ENCODE measurements at regions not wholly inside any gene's neighbourhood (a gene's known extent, or its start where the extent isn't known, plus 50 kb on each side); places are given as distances from the start of the nearest gene placed in this dataset.
"Not testable (repeated sequence)": the region's sequence is repeated elsewhere in the genome, so short reads cannot be mapped to it uniquely, and the experiment has no call there.

GRCh38 chr20:53874104-53874503 is 196.3 kb downstream of the BCAS1 start:
- DNase-seq (ENCODE audit: low spot score) (no peak), ATAC-seq (no peak)
- intact Hi-C loops (cut with DNase I): no loop called here

- peak; percentile 5 for ATAC-seq
- intact Hi-C loops (cut with DNase I): no loop called here
- DNase-seq (ENCODE audit: low spot score): no peak
Measured at GRCh38 chr20:53873230-53873604, 197.2 kb downstream of the BCAS1 start.

- intact Hi-C loops (cut with DNase I): no loop called here
- ATAC-seq (peak; percentile 54), DNase-seq (ENCODE audit: low spot score) (no peak)
Measured at GRCh38 chr20:53872561-53873229, 197.7 kb downstream of the BCAS1 start.

- ATAC-seq: no peak
- intact Hi-C loops (cut with DNase I): no loop called here
- DNase-seq (ENCODE audit: low spot score): no peak
Measured at GRCh38 chr20:53872081-53872541, 198.3 kb downstream of the BCAS1 start.

- no peak for DNase-seq (ENCODE audit: low spot score)
- no peak for ATAC-seq
- intact Hi-C loops (cut with DNase I): no loop called here
Measured at GRCh38 chr20:53871541-53871940, 198.9 kb downstream of the BCAS1 start.

GRCh38 chr20:53870426-53871315 is 199.7 kb downstream of the BCAS1 start:
- DNase-seq (ENCODE audit: low spot score): no peak
- intact Hi-C loops (cut with DNase I): no loop called here
- ATAC-seq: no peak

- ATAC-seq (peak; percentile 83), DNase-seq (ENCODE audit: low spot score) (peak; percentile 72)
- intact Hi-C loops (cut with DNase I): no loop called here
Measured at GRCh38 chr20:53869466-53870258, 200.7 kb downstream of the BCAS1 start.

- DNase-seq (ENCODE audit: low spot score) (no peak), ATAC-seq (no peak)
- intact Hi-C loops (cut with DNase I): no loop called here
Measured at GRCh38 chr20:53867741-53868351, 202.5 kb downstream of the BCAS1 start.

GRCh38 chr20:53866794-53867740 is 203.3 kb downstream of the BCAS1 start:
- intact Hi-C loops (cut with DNase I): no loop called here
- ATAC-seq: peak; percentile 64
- DNase-seq (ENCODE audit: low spot score): no peak

- ATAC-seq: peak; percentile 86
- no peak for DNase-seq (ENCODE audit: low spot score)
- intact Hi-C loops (cut with DNase I): no loop called here
Measured at GRCh38 chr20:53865901-53866793, 204.2 kb downstream of the BCAS1 start.

- DNase-seq (ENCODE audit: low spot score); ATAC-seq; intact Hi-C loops (cut with DNase I): not testable (repeated sequence)
Measured at GRCh38 chr20:53864765-53865683, 205.4 kb downstream of the BCAS1 start.

GRCh38 chr20:53863923-53864641 is 206.3 kb downstream of the BCAS1 start:
- ATAC-seq; DNase-seq (ENCODE audit: low spot score); intact Hi-C loops (cut with DNase I): not testable (repeated sequence)

GRCh38 chr20:53863535-53863922 is 206.9 kb downstream of the BCAS1 start:
- intact Hi-C loops (cut with DNase I); DNase-seq (ENCODE audit: low spot score): not testable (repeated sequence)

GRCh38 chr20:53863039-53863438 is 207.4 kb downstream of the BCAS1 start:
- ATAC-seq; intact Hi-C loops (cut with DNase I); DNase-seq (ENCODE audit: low spot score): not testable (repeated sequence)

More at GRCh38 chr20:53863535-53863922, 206.9 kb downstream of the BCAS1 start:
- ATAC-seq: not testable (repeated sequence)

- intact Hi-C loops (cut with DNase I); DNase-seq (ENCODE audit: low spot score); ATAC-seq: not testable (repeated sequence)
Measured at GRCh38 chr20:53862490-53862889, 207.9 kb downstream of the BCAS1 start.

All from sciatic nerve (tissue), 2 donors.